GM19467 (cell line): ENCODE measurements at regions not wholly inside any gene's neighbourhood (a gene's known extent, or its start where the extent isn't known, plus 50 kb on each side); places are given as distances from the start of the nearest gene placed in this dataset.

Experiments used
- ATAC-seq: cut with Tn5 transposase; IDR thresholded peaks from one replicate; pipeline ENCODE4 v1.9.1; 2021; ENCODE audit warnings: mild to moderate bottlenecking, moderate library complexity; ENCODE audit not compliant: unreplicated experiment

- no peak for ATAC-seq
These were observed 152.3 kb upstream of the ZNF516 start for GRCh38 chr18:76647322-76647721.

GRCh38 chr18:76644580-76644979, 149.5 kb upstream of the ZNF516 start:
- ATAC-seq = no peak

GRCh38 chr18:76643996-76644395, 149.0 kb upstream of the ZNF516 start:
- ATAC-seq = no peak

GRCh38 chr18:76643199-76643598, 148.2 kb upstream of the ZNF516 start:
- ATAC-seq = no peak

- no peak for ATAC-seq
These were observed 145.4 kb upstream of the ZNF516 start for GRCh38 chr18:76640438-76640837.

GRCh38 chr18:76634564-76634963, 139.5 kb upstream of the ZNF516 start:
- ATAC-seq = no peak

GRCh38 chr18:76633588-76634269, 138.7 kb upstream of the ZNF516 start:
- no peak for ATAC-seq

GRCh38 chr18:76627444-76627843, 132.4 kb upstream of the ZNF516 start:
- no peak for ATAC-seq

GRCh38 chr18:76626991-76627390, 131.9 kb upstream of the ZNF516 start:
- no peak for ATAC-seq

GRCh38 chr18:76622651-76623050, 127.6 kb upstream of the ZNF516 start:
- no peak for ATAC-seq

GRCh38 chr18:76621782-76622495, 126.9 kb upstream of the ZNF516 start:
- no peak for ATAC-seq

GRCh38 chr18:76621226-76621625, 126.2 kb upstream of the ZNF516 start:
- ATAC-seq = no peak

- ATAC-seq = peak; percentile 88
These were observed 125.5 kb upstream of the ZNF516 start for GRCh38 chr18:76620321-76621170.

GRCh38 chr18:76619621-76620315, 124.7 kb upstream of the ZNF516 start:
- peak; percentile 28 for ATAC-seq

- no peak for ATAC-seq
These were observed 124.2 kb upstream of the ZNF516 start for GRCh38 chr18:76619261-76619620.

GRCh38 chr18:76618721-76619120, 123.7 kb upstream of the ZNF516 start:
- ATAC-seq = no peak

- ATAC-seq = no peak
These were observed 121.3 kb upstream of the ZNF516 start for GRCh38 chr18:76616373-76616772.

- ATAC-seq = no peak
These were observed 120.2 kb upstream of the ZNF516 start for GRCh38 chr18:76615065-76615733.

GRCh38 chr18:76613755-76614120, 118.7 kb upstream of the ZNF516 start:
- no peak for ATAC-seq

GRCh38 chr18:76613053-76613754, 118.2 kb upstream of the ZNF516 start:
- ATAC-seq = no peak
